GM12872 (cell line): ENCODE measurements at regions not wholly inside any gene's neighbourhood (a gene's known extent, or its start where the extent isn't known, plus 50 kb on each side); places are given as distances from the start of the nearest gene placed in this dataset.

ENCODE experiments used
- TF ChIP-seq, protein P1 (sequence below): IDR thresholded peaks from 3 replicates; pipeline ENCODE4 v1.5.1; 2011; ENCODE audit warnings: low read depth, mild to moderate bottlenecking, low read length, moderate library complexity; ENCODE audit not compliant: insufficient read depth

DNA sequence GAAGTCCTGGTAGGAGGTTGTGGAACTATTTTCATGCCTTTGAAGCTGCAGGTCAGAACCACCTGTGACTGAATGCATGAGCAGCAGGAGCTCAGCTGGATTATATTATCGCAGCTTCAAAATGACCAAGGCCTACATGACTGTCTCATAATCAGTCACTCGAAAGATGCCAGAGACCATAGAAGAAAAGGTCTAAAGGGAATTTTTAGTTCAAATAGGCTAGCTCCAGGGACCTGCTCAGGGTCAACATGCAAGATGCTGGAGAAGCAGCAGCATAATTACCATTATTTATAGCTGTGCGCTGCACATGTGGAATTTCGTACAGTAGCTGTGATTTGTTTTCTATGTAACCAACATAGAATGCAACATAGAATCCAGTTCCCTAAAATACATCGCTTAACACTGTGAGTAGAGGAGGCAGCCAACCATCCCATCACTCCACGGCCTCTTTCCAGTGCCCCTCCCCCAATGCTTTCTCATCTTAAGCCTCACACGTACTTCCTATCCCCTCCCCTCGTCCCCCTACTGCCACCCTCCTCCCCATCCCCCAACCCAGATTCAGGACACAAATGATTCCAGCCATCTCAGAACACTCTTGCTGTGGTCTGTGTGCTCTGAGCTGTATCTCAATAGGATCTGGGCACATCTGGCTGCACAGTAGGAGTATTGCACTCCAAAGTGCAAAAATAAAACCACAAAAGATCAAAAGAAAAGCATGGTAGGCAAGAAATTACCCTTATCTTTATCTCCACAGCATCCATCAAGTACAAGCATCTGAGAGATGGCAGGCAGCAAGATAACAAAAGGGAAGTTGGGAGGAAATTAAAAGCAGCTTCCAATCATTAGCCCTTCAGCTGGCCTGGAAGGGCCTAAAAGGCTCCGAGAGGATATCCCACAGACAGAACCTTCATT, 352.8 kb upstream of the SEMA6D start:
- TF ChIP-seq, protein P1, sequence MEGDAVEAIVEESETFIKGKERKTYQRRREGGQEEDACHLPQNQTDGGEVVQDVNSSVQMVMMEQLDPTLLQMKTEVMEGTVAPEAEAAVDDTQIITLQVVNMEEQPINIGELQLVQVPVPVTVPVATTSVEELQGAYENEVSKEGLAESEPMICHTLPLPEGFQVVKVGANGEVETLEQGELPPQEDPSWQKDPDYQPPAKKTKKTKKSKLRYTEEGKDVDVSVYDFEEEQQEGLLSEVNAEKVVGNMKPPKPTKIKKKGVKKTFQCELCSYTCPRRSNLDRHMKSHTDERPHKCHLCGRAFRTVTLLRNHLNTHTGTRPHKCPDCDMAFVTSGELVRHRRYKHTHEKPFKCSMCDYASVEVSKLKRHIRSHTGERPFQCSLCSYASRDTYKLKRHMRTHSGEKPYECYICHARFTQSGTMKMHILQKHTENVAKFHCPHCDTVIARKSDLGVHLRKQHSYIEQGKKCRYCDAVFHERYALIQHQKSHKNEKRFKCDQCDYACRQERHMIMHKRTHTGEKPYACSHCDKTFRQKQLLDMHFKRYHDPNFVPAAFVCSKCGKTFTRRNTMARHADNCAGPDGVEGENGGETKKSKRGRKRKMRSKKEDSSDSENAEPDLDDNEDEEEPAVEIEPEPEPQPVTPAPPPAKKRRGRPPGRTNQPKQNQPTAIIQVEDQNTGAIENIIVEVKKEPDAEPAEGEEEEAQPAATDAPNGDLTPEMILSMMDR, result no peak

DNA sequence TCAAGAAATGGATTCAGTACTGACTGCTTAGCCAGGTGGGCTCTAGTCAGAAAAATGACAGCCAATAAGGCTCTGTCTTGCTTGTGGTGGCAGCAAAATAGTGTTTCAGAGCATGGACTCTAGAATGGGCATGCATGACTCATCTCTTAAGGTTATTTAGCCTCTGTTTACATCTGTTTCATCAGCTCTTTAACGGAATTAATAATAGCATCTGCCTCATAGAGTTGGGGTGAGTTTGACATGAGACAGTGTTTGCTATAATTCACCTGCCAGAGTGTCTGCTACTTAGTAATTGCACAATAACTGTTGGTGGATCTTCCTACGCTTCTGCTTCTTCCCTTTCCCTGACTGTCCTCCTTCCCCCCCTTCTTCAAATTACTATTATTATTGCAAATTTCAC, 350.4 kb upstream of the SEMA6D start:
- TF ChIP-seq, protein P1, result no peak

DNA sequence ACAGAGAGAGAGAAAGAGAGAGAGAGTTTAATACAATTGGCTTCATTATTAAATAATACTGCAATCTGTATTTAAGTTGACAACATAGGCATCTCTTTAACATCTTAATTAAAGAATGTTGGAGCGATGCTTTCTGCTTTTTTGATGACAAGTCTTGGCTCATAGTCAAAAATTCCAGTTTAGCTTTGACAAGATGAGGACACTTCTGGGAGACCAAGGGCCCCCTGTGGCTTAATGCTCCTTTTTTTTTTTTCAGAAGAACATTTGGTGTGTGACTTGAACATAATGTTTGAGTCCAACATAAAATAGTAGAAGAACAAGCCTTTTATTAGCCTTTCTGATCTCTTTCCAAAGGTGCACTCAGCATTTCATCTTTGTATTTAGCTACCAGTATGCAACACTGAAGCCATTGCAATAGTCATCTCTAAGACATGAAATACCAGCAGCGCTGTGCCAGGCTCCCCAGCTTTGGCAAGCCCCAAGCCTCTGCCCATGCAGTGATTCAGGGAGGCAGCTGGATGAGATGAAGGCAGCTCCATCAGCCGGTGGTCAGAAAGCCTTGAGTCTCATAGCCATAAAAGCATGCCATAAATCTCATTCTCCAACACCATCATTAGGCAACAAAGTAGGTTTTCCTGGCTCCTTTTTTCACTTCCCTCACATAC, 349.4 kb upstream of the SEMA6D start:
- TF ChIP-seq, protein P1, result no peak

DNA sequence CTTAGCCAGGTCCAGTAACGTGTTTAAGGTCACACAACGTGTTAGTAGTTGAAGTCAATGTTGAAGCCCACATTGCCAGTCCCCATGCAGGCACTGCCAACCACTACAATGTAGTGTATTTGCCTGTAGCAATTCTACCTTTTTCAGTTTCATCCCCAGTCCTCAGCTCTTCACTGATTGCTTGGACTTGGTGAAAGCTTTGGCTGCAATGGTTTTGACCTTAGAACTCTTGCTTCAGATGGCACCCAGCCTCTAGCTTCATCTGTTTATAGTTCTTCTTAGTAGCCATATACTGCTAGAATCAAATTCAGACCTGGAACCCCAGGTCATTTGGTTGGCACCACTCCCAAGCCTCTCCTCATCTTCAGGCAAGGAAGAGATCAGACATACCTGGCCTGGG, 345.4 kb upstream of the SEMA6D start:
- TF ChIP-seq, protein P1, result no peak

DNA sequence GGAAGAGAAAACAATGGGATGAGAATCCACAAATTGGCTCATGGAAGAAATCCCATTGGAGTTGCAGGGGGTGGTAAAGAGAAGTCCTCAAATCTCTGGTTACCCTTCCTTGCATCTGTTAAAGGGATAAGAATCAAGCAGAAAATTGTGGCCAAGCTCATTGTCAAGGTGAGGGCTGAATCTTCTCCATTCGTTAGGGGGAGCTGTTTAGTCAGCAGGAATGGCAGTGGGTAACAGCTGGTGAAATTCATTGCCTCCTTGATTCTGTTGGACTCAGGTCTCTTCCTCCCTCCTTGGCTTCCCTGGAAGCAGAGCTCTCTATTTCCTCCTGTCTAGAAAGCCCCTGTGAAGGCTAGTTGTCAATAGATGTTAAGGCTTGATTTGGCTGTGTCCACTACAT, 343.1 kb upstream of the SEMA6D start:
- TF ChIP-seq, protein P1, result peak; percentile 35; the same call in 1 of the 3 replicates

DNA sequence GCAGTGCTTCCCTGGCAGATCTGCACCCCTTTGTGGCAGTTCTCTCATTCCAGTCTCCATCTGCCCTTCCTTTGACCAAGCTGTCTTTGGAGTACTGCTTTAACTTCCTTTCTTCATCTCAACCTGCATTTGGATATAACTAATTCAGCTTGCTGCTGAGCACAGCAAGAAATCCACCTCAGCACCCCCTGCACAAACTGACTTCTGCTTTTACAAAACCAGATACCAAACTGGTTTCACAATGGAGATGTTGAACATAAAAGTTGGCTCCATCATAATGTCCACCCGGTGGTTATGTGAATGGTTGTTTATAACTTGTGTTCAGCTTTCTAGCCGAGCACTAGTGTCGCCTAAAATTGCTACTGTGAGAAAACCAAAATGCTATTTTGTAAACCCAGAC, 341.1 kb upstream of the SEMA6D start:
- TF ChIP-seq, protein P1, result no peak

DNA sequence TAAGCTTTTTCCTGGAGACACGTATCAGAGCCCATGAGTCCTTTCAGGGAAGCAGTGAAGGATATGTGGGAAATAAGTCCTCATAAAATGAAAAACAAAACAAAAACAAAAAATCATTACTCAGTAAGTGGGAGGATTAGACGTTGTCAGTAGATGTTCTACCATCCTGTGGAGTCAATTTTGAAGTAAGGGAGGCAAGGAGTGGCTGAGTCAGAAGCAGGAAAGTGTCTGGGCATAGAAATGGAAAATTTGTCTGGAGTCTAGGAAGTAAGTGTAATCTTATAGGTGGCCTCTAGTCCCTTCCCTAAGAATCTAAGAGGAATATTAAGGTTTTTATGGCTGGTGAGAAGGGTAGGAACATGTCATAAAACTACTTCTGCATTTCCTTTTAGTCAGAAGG, 339.8 kb upstream of the SEMA6D start:
- TF ChIP-seq, protein P1, result no peak
